HCT116 (cell line): ENCODE measurements at regions not wholly inside any gene's neighbourhood (a gene's known extent, or its start where the extent isn't known, plus 50 kb on each side); places are given as distances from the start of the nearest gene placed in this dataset.
A peak's percentile ranks its signal among the peaks of the same experiment; 100 is the strongest.

Experiments used
- ATAC-seq: fragments of 200-7000 bp; cut with Tn5 transposase; 2 replicates; pipeline ENCODE4 v1.9.1; 2020; ENCODE audit warnings: mild to moderate bottlenecking, moderate library complexity
- BruUV-seq: library from RNA; stranded (reverse); fragments of 400-500 nt; replicated peaks from 2 replicates; lab custom pipeline; 2021; lab: Mats Ljungman, UMichigan
- CTCF ChIA-PET: fragments of 300-600 bp; sonication (Branson Sonifier 250); formaldehyde crosslinking; loops from one replicate; lab custom pipeline; 2021; ENCODE audit warnings: antibody characterized with exemption; lab: Charles Lee
- POLR2A ChIA-PET: fragments of 300-600, 350-600 bp; sonication (Branson Sonifier 250); formaldehyde crosslinking; loops from one replicate; lab custom pipeline; 2021; ENCODE audit warnings: antibody characterized with exemption; lab: Charles Lee
- RAD21 ChIA-PET, 2 experiments: fragments of 300-600 bp; sonication (Branson Sonifier 250); formaldehyde crosslinking; loops; one replicate each; lab custom pipeline; 2023; ENCODE audit warnings: low total read pairs in 2 of 2; ENCODE audit not compliant: uncharacterized antibody in 2 of 2, unreplicated experiment in 2 of 2, low non-redundant PET in 1 of 2; lab: Charles Lee
- DNase-seq: peaks from one replicate; pipeline ENCODE4 v3.0.0-alpha.2; 2010; ENCODE audit warnings: low read depth, low spot score
- H2AFZ ChIP-seq: fragments of 200-600 bp; shearing (Covaris generic), sonication (generic); 2 replicates; pipeline ENCODE4 v1.6.1; 2017; ENCODE audit warnings: low read depth, mixed run types, mixed read lengths, antibody characterized with exemption, low read length; ENCODE audit not compliant: poor library complexity, severe bottlenecking
- H3K27ac ChIP-seq: 2 replicates; pipeline ENCODE4 v1.5.1; 2012; ENCODE audit warnings: low read depth, low read length
- H3K27me3 ChIP-seq: fragments of 200-600 bp; sonication (generic); 2 replicates; pipeline ENCODE4 v1.6.1; 2016; ENCODE audit warnings: mixed run types, low read length, mixed read lengths; ENCODE audit not compliant: insufficient read depth
- H3K36me3 ChIP-seq, 2 experiments: fragments of 200-500 bp in 1 of 2; fragments of 200-600 bp in 1 of 2; sonication (Bioruptor generic) in 1 of 2; sonication (generic) in 1 of 2; 2 replicates each; pipeline versions ENCODE4 v1.5.1 to v1.6.1; 2014 to 2016; ENCODE audit warnings: low read length in 2 of 2, inconsistent platforms in 1 of 2, mixed read lengths in 1 of 2, mixed run types in 1 of 2; ENCODE audit not compliant: insufficient read depth in 2 of 2, control insufficient read depth in 1 of 2
- H3K4me1 ChIP-seq, 2 experiments: fragments of 200-600 bp in 1 of 2; sonication (generic) in 1 of 2; 2 replicates each; pipeline versions ENCODE4 v1.5.1 to v1.6.1; 2012 to 2017; ENCODE audit warnings: low read length in 2 of 2, inconsistent platforms in 1 of 2, mild to moderate bottlenecking in 1 of 2, mixed read lengths in 1 of 2, mixed run types in 1 of 2, moderate library complexity in 1 of 2; ENCODE audit not compliant: insufficient read depth in 2 of 2, control insufficient read depth in 1 of 2
- H3K4me2 ChIP-seq: fragments of 200-600 bp; sonication (generic); 2 replicates; pipeline ENCODE4 v1.6.1; 2017; ENCODE audit warnings: mixed run types, low read length, mixed read lengths
- H3K4me3 ChIP-seq, 2 experiments: fragments of 200-600 bp in 1 of 2; sonication (generic) in 1 of 2; replicated peaks in 1 of 2; 2 replicates each; pipeline ENCODE4 v1.5.1; 2011 to 2016; ENCODE audit warnings: low read length in 2 of 2, control low read depth in 1 of 2, low read depth in 1 of 2, mild to moderate bottlenecking in 1 of 2, mixed read lengths in 1 of 2, mixed run types in 1 of 2
- H3K79me2 ChIP-seq: fragments of 200-600 bp; sonication (generic); 2 replicates; pipeline ENCODE4 v1.6.1; 2017; ENCODE audit warnings: mild to moderate bottlenecking, mixed run types, low read length, moderate library complexity, mixed read lengths; ENCODE audit not compliant: insufficient read depth
- H3K9ac ChIP-seq: fragments of 200-600 bp; sonication (generic); 2 replicates; pipeline ENCODE4 v1.6.1; 2016; ENCODE audit warnings: low read length, mixed read lengths
- H3K9me2 ChIP-seq: fragments of 200-600 bp; sonication (generic), shearing (Covaris generic); 2 replicates; pipeline ENCODE4 v1.6.1; 2017; ENCODE audit warnings: mixed run types, mild to moderate bottlenecking, moderate library complexity; ENCODE audit not compliant: insufficient read depth
- H3K9me3 ChIP-seq, 2 experiments: fragments of 200-500 bp in 1 of 2; fragments of 200-600 bp in 1 of 2; sonication (Bioruptor generic) in 1 of 2; sonication (generic) in 1 of 2; 2 replicates each; pipeline ENCODE4 v1.6.1; 2014 to 2017; ENCODE audit warnings: low read length in 2 of 2, mixed read lengths in 2 of 2, inconsistent platforms in 1 of 2, low read depth in 1 of 2, mild to moderate bottlenecking in 1 of 2, mixed run types in 1 of 2, moderate library complexity in 1 of 2; ENCODE audit not compliant: control insufficient read depth in 1 of 2, insufficient read depth in 1 of 2
- H4K20me1 ChIP-seq: fragments of 200-600 bp; sonication (generic), shearing (Covaris generic); 2 replicates; pipeline ENCODE4 v1.6.1; 2017; ENCODE audit warnings: mixed run types, mild to moderate bottlenecking, moderate library complexity; ENCODE audit not compliant: insufficient read depth
- CBX3 ChIP-seq: IDR thresholded peaks from 2 replicates; pipeline ENCODE4 v1.6.1; 2012; ENCODE audit warnings: low read depth
- CEBPB ChIP-seq: IDR thresholded peaks from 2 replicates; pipeline ENCODE4 v1.6.1; 2012; ENCODE audit warnings: low read depth
- EGR1 ChIP-seq: IDR thresholded peaks from 2 replicates; pipeline ENCODE4 v1.6.1; 2012; ENCODE audit warnings: low read depth
- ELF1 ChIP-seq: IDR thresholded peaks from 2 replicates; pipeline ENCODE4 v1.6.1; 2012; ENCODE audit warnings: low read depth, borderline replicate concordance
- EZH2 ChIP-seq: fragments of 200-600 bp; sonication (generic); IDR thresholded peaks from 2 replicates; pipeline ENCODE4 v1.6.1; 2017; ENCODE audit warnings: antibody characterized with exemption, mixed run types
- EZH2phosphoT487 ChIP-seq: fragments of 200-600 bp; IDR thresholded peaks from 2 replicates; pipeline ENCODE4 v1.6.1; 2018; ENCODE audit warnings: antibody characterized with exemption, borderline replicate concordance
- JUND ChIP-seq: IDR thresholded peaks from 2 replicates; pipeline ENCODE4 v1.6.1; 2012
- MAX ChIP-seq: IDR thresholded peaks from 2 replicates; pipeline ENCODE4 v1.6.1; 2012
- POLR2A ChIP-seq: IDR thresholded peaks from 2 replicates; pipeline ENCODE4 v1.7.0; 2011; ENCODE audit warnings: borderline replicate concordance; ENCODE audit not compliant: insufficient read depth, insufficient read length; ENCODE audit errors: extremely low read depth
- POLR2AphosphoS5 ChIP-seq: IDR thresholded peaks from 2 replicates; pipeline ENCODE4 v1.6.1; 2011; ENCODE audit warnings: mild to moderate bottlenecking, low read depth, low read length, moderate library complexity
- RAD21 ChIP-seq: IDR thresholded peaks from 2 replicates; pipeline ENCODE4 v1.6.1; 2012; ENCODE audit warnings: low read depth, mild to moderate bottlenecking
- REST ChIP-seq: IDR thresholded peaks from 2 replicates; pipeline ENCODE4 v1.6.1; 2012; ENCODE audit warnings: low read depth
- SP1 ChIP-seq: IDR thresholded peaks from 2 replicates; pipeline ENCODE4 v1.6.1; 2012; ENCODE audit warnings: low read depth
- SRF ChIP-seq: IDR thresholded peaks from 2 replicates; pipeline ENCODE4 v1.6.1; 2012; ENCODE audit warnings: low read depth
- TCF7L2 ChIP-seq: IDR thresholded peaks from 2 replicates; pipeline ENCODE4 v1.7.0; 2011; ENCODE audit warnings: borderline replicate concordance, inconsistent platforms; ENCODE audit not compliant: insufficient read depth, insufficient read length; ENCODE audit errors: extremely low read depth
- YY1 ChIP-seq: IDR thresholded peaks from 2 replicates; pipeline ENCODE4 v1.6.1; 2011; ENCODE audit warnings: low read length, low read depth, moderate library complexity, mild to moderate bottlenecking; ENCODE audit not compliant: insufficient replicate concordance; ENCODE audit errors: extremely low read depth
- ZBTB33 ChIP-seq: IDR thresholded peaks from 2 replicates; pipeline ENCODE4 v1.6.1; 2011; ENCODE audit warnings: mild to moderate bottlenecking, low read length, moderate library complexity; ENCODE audit not compliant: insufficient replicate concordance; ENCODE audit errors: extremely low read depth
- ZFX ChIP-seq: fragments of 450-650 bp; IDR thresholded peaks from 2 replicates; pipeline ENCODE4 v1.6.1; 2017
- ZNF274 ChIP-seq: fragments of 200-500 bp; sonication (Bioruptor generic); IDR thresholded peaks from 2 replicates; pipeline ENCODE4 v1.6.1; 2014; ENCODE audit warnings: mild to moderate bottlenecking, low read depth, low read length, inconsistent platforms
- intact Hi-C: fragments of 100-400 bp; cut with micrococcal nuclease; formaldehyde crosslinking; loops from 2 replicates; pipeline ENCODE4 v1.10.0; 2022

GRCh38 chr4:98199247-98199646, 56.0 kb upstream of the STPG2 start:
- CTCF ChIA-PET: no interaction called here
- Histone ChIP-seq H3K4me3 (no peak overlapping the region), H3K4me1 (no peaks in the 10 kb centered on the region), H3K79me2 (no peaks in the 10 kb centered on the region), H3K27me3 (no peaks in the 10 kb centered on the region), H3K9me3 (peaks cover 5 to 6% of the 10 kb centered on the region in 2 experiments; a peak in 1 of 4 replicates), H2AFZ (no peak overlapping the region), H3K9ac (no peak overlapping the region), H3K4me2 (no peak overlapping the region), H3K27ac (no peak overlapping the region), H3K9me2 (no peaks in the 10 kb centered on the region), H4K20me1 (no peaks in the 10 kb centered on the region), H3K36me3 (no peaks in the 10 kb centered on the region)
- DNase-seq: no peak
- BruUV-seq: no TSS peak
- no peak for TF ChIP-seq ZFX
- TF ChIP-seq YY1: no peak
- no peak for TF ChIP-seq ELF1
- no peak for TF ChIP-seq EGR1
- no peak for TF ChIP-seq REST
- no peak for TF ChIP-seq POLR2AphosphoS5
- TF ChIP-seq EZH2: no peak
- no peak for TF ChIP-seq JUND
- TF ChIP-seq CEBPB: no peak
- no peak for TF ChIP-seq ZBTB33
- no peak for TF ChIP-seq MAX
- no peak for TF ChIP-seq RAD21
- no peak for TF ChIP-seq EZH2phosphoT487
- TF ChIP-seq POLR2A: no peak
- TF ChIP-seq SP1: no peak
- TF ChIP-seq SRF: no peak
- no peak for TF ChIP-seq TCF7L2
- no peak for TF ChIP-seq CBX3
- TF ChIP-seq ZNF274: no peak
- intact Hi-C loops: no loop called here
- peak; percentile 53; the same call in 1 of the 2 replicates for ATAC-seq
- POLR2A ChIA-PET: interaction anchor here (0.7 kb wide), 1 partner anchor 462 kb away, joined by 3 read pairs; no protein-coding TSS in a partner anchor
- RAD21 ChIA-PET: no interaction called here
